ENCODE measurements at regions not wholly inside any gene's neighbourhood (a gene's known extent, or its start where the extent isn't known, plus 50 kb on each side); places are given as distances from the start of the nearest gene placed in this dataset.

DNA sequence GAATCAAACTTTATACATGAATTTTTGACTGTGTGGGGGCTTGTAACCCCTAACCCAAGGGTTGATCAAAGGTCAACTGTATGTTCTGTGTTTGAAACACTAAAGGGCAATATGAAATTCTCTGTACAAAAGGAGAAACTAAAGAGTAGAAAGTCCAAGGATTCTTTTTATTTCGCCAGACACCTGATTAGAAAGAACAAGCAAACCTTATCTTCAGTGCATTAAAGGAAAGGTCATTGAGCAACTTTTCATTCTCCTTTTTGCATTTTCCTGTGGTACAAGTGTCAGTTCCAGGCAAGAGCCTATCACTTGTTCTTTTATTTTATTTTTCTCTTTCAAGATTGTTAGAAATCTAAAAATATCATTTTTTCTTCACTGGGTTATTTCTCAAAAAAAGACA, 430.1 kb upstream of the EPHA3 start:
- TF ChIP-seq, protein P1, sequence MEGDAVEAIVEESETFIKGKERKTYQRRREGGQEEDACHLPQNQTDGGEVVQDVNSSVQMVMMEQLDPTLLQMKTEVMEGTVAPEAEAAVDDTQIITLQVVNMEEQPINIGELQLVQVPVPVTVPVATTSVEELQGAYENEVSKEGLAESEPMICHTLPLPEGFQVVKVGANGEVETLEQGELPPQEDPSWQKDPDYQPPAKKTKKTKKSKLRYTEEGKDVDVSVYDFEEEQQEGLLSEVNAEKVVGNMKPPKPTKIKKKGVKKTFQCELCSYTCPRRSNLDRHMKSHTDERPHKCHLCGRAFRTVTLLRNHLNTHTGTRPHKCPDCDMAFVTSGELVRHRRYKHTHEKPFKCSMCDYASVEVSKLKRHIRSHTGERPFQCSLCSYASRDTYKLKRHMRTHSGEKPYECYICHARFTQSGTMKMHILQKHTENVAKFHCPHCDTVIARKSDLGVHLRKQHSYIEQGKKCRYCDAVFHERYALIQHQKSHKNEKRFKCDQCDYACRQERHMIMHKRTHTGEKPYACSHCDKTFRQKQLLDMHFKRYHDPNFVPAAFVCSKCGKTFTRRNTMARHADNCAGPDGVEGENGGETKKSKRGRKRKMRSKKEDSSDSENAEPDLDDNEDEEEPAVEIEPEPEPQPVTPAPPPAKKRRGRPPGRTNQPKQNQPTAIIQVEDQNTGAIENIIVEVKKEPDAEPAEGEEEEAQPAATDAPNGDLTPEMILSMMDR (IDR thresholded peaks at IDR 0.05; ENCODE audit: low read depth, low read length) = no peak
- no peak for DNase-seq (ENCODE audit: extremely low read depth, low read depth)

DNA sequence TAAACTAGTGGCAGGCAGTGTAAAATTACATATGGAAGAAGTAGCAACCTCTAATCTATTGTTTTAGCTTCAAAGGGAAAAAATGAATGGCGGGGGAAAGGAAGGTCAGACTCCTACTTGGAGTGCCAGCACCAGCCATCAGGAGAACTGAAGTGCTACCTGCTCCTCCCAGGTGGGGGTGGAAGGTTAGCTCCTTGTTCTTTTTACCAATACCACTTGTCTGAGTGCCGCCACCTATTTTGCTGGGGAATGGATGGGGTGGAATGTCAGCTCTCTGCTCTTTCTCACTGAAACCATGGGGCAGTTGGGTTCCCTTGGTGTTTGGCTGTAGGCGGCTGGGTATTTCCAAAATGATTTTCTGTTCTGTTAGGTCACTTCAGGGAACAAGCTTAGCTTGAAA, 428.7 kb upstream of the EPHA3 start:
- DNase-seq (ENCODE audit: extremely low read depth, low read depth) = no peak
- TF ChIP-seq, protein P1 (IDR thresholded peaks at IDR 0.05; ENCODE audit: low read depth, low read length) = no peak

DNA sequence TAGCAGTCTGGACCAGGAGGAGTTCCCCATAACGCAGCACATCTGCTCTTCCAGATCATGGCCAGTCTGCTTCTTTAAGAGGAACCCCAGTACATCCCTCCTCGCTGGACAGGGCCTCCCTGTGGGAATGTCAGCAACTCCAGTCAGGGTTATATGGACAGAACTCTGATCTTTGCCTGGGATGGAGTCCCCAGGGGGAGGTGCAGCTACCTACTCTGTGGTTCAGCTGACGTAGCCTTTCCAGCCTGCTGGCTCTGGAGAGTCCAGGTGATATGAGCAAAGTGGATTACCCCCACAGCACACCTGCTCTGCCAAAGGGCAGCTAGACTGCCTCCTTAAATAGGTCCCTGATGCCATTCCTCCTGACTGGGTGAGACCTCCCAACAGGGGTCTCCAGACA, 417.1 kb upstream of the EPHA3 start:
- DNase-seq (ENCODE audit: extremely low read depth, low read depth) = no peak
- TF ChIP-seq, protein P1 (IDR thresholded peaks at IDR 0.05; ENCODE audit: low read depth, low read length) = no peak

DNA sequence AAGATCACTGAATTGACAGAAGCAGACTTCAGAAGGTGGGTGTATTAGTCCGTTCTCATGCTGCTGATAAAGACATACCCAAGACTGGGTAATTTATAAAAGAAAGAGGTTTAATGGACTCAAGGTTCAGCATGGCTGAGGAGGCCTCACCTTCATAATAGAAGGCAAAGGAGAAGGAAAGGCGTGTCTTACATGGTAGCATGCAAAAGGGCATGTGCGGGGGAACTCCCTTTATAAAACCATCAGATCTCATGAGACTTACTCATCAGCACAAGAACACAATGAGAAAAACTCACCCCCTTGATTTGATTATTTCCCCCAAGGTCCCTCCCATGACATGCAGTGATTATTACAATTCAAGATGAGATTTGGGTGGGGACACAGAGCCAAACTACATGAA, 416.3 kb upstream of the EPHA3 start:
- TF ChIP-seq, protein P1 (IDR thresholded peaks at IDR 0.05; ENCODE audit: low read depth, low read length) = no peak
- no peak for DNase-seq (ENCODE audit: extremely low read depth, low read depth)

DNA sequence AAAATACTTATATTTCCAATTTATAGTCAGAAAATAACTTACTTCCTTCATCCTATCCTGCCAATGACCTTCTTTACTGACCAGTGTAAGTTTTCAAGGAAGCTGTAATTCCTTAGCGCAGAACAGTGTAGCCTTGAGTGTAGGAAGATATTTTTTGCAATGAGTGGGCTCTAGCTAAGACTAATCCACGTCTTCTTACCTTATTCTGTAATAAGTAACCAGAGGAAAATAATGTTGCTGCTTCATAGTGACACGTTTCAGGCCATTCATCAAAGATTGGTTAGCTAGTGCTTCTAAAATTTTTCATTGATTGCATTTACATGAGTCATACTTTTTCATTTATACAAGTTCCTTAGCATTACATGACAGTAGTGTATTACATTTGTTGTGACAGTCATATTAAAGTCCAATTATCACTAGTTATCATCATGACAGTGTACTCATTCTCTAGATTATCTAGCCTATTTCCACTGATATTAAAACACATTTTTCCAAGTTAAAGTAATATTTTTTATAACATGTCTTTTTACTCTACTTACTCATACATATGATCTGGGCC, 403.8 kb upstream of the EPHA3 start:
- TF ChIP-seq, protein P1 (IDR thresholded peaks at IDR 0.05; ENCODE audit: low read depth, low read length) = no peak

DNA sequence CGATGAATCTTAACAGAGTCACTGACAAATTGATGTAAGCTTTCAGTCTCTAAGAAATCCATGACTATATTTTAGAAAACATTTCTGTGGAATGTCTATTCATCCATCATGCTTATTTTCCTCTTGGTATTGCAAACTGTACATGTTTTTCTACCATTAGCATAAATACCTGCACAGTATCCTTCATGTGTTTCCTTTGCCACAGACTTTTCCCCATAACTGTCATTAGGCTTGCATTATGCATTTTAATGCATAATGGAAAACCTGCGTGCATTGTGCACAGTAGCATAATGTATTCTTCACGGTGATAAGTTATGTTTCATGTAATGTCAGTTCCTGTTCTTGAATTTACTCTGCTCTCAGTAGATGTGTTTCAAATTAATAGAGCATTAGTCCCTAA, 403.1 kb upstream of the EPHA3 start:
- TF ChIP-seq, protein P1 (IDR thresholded peaks at IDR 0.05; ENCODE audit: low read depth, low read length) = no peak
- DNase-seq (ENCODE audit: extremely low read depth, low read depth) = no peak

More for the DNA sequence above, 403.8 kb upstream of the EPHA3 start:
- DNase-seq (ENCODE audit: extremely low read depth, low read depth) = no peak

DNA sequence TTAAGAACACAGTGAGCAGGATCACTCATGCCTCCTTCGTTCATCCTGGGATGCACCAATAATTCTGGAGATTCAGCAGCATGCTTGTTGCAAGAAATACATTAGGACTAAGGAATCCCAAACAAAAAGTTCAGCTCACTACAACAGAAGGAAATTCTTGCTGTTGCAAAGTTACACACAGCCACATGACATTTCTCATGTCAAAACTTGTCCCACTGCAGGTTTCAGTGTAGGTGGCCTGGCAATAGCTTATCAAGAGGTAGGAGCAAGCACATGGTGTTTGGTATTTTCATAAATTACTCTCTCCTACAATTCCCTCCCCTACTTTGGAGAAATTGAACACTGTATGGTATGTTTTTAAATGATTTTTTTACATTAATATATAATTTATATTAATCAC, 399.6 kb upstream of the EPHA3 start:
- TF ChIP-seq, protein P1 (IDR thresholded peaks at IDR 0.05; ENCODE audit: low read depth, low read length) = no peak
- DNase-seq (ENCODE audit: extremely low read depth, low read depth) = no peak

All from AG09319 (cell line).